Activated T-helper 2 cell treated with anti-CD3 and anti-CD28 coated beads, Interferon-gamma antibody, Interleukin-2, Interleukin-4, amounts not matched to agents 10 μg/mL and 5 μg/mL and 100 μg/mL, durations not matched to agents 14 hours and 24 hours and 36 hours (primary cell): ENCODE measurements at regions not wholly inside any gene's neighbourhood (a gene's known extent, or its start where the extent isn't known, plus 50 kb on each side); places are given as distances from the start of the nearest gene placed in this dataset.

ENCODE experiments used
- DNase-seq: peaks from one replicate; pipeline ENCODE4 v3.0.0; 2021; ENCODE audit warnings: low spot score
- H3K27ac Mint-ChIP-seq: one replicate; pipeline ENCODE4 v1.8.0; 2021; ENCODE audit warnings: mixed read lengths
- H3K27me3 Mint-ChIP-seq: one replicate; pipeline ENCODE4 v1.8.0; 2021; ENCODE audit warnings: low read depth, mixed read lengths
- H3K36me3 Mint-ChIP-seq: one replicate; pipeline ENCODE4 v1.8.0; 2021; ENCODE audit warnings: low read depth, mixed read lengths
- H3K4me1 Mint-ChIP-seq: one replicate; pipeline ENCODE4 v1.8.0; 2021; ENCODE audit warnings: low read depth, mixed read lengths
- H3K4me3 Mint-ChIP-seq: one replicate; pipeline ENCODE4 v1.8.0; 2021; ENCODE audit warnings: low read depth, mild to moderate bottlenecking, moderate library complexity, mixed read lengths
- H3K9me3 Mint-ChIP-seq: one replicate; pipeline ENCODE4 v1.8.0; 2021; ENCODE audit warnings: mixed read lengths
- intact Hi-C: fragments of 100-400 bp; cut with micrococcal nuclease; formaldehyde crosslinking; loops from one replicate; pipeline ENCODE4 v1.15.1; 2023

GRCh38 chr11:129652835-129653234 lies 162.8 kb upstream of the TMEM45B start:
- peaks cover 12% of the 10 kb centered on the region for H3K36me3 Mint-ChIP-seq
- H3K9me3 Mint-ChIP-seq, result peaks cover 41% of the 10 kb centered on the region
- no peak overlapping the region for H3K4me3 Mint-ChIP-seq
- no peaks in the 10 kb centered on the region for H3K27me3 Mint-ChIP-seq
- intact Hi-C loops, result no loop called here
- H3K27ac Mint-ChIP-seq, result no peak overlapping the region
- no peak for DNase-seq
- peaks cover 7% of the 10 kb centered on the region for H3K4me1 Mint-ChIP-seq

DNA sequence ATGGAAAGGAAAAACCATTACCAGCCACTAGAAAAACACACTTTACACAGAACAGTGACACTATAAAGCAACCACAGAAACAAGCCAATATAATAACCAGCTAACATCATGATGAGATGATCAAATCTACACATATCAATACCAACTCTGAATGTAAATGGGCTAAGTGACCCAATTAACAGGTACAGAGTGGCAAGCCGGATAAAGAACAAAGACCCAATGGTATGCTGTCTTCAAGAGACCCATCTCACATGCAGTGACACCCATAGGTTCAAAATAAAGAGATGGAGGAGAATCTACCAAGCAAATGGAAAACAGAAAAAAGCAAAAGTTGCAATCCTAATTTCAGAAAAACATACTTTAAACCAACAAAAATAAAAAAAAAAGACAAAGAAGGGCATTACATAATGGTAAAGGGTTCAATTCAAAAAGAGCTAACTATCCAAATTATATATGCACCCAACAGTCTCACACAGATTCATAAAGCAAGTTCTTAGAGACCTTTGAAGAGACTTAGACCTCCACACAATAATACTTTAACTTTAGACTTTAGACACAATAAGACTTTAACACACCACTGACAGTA lies 160.3 kb upstream of the TMEM45B start:
- H3K4me1 Mint-ChIP-seq, result no peaks in the 10 kb centered on the region
- peaks cover 39% of the 10 kb centered on the region for H3K9me3 Mint-ChIP-seq
- intact Hi-C loops, result no loop called here
- peaks cover 12% of the 10 kb centered on the region for H3K36me3 Mint-ChIP-seq
- no peaks in the 10 kb centered on the region for H3K27me3 Mint-ChIP-seq
- H3K4me3 Mint-ChIP-seq, result no peak overlapping the region
- DNase-seq, result no peak
- H3K27ac Mint-ChIP-seq, result no peak overlapping the region

- Mint-ChIP-seq H3K27me3 (no peaks in the 10 kb centered on the region), H3K36me3 (peaks cover 12% of the 10 kb centered on the region), H3K27ac (no peak overlapping the region), H3K4me3 (no peak overlapping the region), H3K4me1 (no peaks in the 10 kb centered on the region), H3K9me3 (peaks cover 36% of the 10 kb centered on the region)
- DNase-seq, result no peak
- intact Hi-C loops, result no loop called here
Measured at GRCh38 chr11:129657866-129658525, 157.7 kb upstream of the TMEM45B start.

GRCh38 chr11:129658526-129658867 lies 157.2 kb upstream of the TMEM45B start:
- H3K9me3 Mint-ChIP-seq, result peaks cover 33% of the 10 kb centered on the region
- peaks cover 10% of the 10 kb centered on the region for H3K36me3 Mint-ChIP-seq
- H3K4me1 Mint-ChIP-seq, result no peaks in the 10 kb centered on the region
- no peaks in the 10 kb centered on the region for H3K27me3 Mint-ChIP-seq
- H3K27ac Mint-ChIP-seq, result no peak overlapping the region
- no peak for DNase-seq
- intact Hi-C loops, result no loop called here
- no peak overlapping the region for H3K4me3 Mint-ChIP-seq

GRCh38 chr11:129680907-129681306 lies 134.7 kb upstream of the TMEM45B start:
- H3K9me3 Mint-ChIP-seq, result no peaks in the 10 kb centered on the region
- peak overlapping the region; percentile 2 for H3K4me3 Mint-ChIP-seq
- peak overlapping the region; percentile 49 for H3K27ac Mint-ChIP-seq
- no peaks in the 10 kb centered on the region for H3K36me3 Mint-ChIP-seq
- H3K27me3 Mint-ChIP-seq, result peaks cover 1% of the 10 kb centered on the region
- DNase-seq, result no peak
- H3K4me1 Mint-ChIP-seq, result peaks cover 10% of the 10 kb centered on the region
- intact Hi-C loops, result loop anchor here (5.0 kb wide), 1 partner anchor 39 kb away; no protein-coding TSS in a partner anchor

- H3K9me3 Mint-ChIP-seq, result no peaks in the 10 kb centered on the region
- no peaks in the 10 kb centered on the region for H3K36me3 Mint-ChIP-seq
- H3K27ac Mint-ChIP-seq, result no peak overlapping the region
- peaks cover 1% of the 10 kb centered on the region for H3K27me3 Mint-ChIP-seq
- peaks cover 10% of the 10 kb centered on the region for H3K4me1 Mint-ChIP-seq
- intact Hi-C loops, result loop anchor here (5.0 kb wide), 1 partner anchor 39 kb away; no protein-coding TSS in a partner anchor
- no peak for DNase-seq
- H3K4me3 Mint-ChIP-seq, result no peak overlapping the region
Measured at GRCh38 chr11:129681344-129682114, 134.1 kb upstream of the TMEM45B start.

DNA sequence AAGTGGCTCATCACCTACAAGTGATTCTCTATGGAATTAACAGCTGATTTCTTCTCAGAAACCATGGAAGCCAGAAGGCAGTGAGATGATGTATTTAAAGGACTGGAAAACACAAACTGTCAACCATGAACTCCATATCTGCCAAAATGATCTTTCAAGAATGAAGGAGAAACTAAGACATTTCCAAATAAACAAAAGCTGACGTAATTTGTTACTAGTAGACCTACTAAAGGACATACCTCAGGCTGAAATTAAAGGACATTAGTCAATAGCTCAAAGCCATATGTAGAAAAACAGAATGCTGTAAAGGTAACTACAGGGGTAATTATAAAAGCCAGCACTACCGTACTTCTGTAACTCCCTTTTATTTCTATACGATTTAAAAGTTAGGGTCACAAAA lies 129.4 kb upstream of the TMEM45B start:
- intact Hi-C loops, result no loop called here
- Mint-ChIP-seq H3K4me1 (peaks cover 3% of the 10 kb centered on the region), H3K27me3 (no peaks in the 10 kb centered on the region), H3K9me3 (no peaks in the 10 kb centered on the region), H3K36me3 (no peaks in the 10 kb centered on the region), H3K27ac (no peak overlapping the region), H3K4me3 (no peak overlapping the region)
- DNase-seq, result no peak

GRCh38 chr11:129691142-129691541 lies 124.5 kb upstream of the TMEM45B start:
- Mint-ChIP-seq H3K27ac (no peak overlapping the region), H3K9me3 (no peaks in the 10 kb centered on the region), H3K27me3 (no peaks in the 10 kb centered on the region), H3K4me1 (peaks cover 8% of the 10 kb centered on the region), H3K4me3 (no peak overlapping the region), H3K36me3 (no peaks in the 10 kb centered on the region)
- no peak for DNase-seq
- intact Hi-C loops, result no loop called here

DNA sequence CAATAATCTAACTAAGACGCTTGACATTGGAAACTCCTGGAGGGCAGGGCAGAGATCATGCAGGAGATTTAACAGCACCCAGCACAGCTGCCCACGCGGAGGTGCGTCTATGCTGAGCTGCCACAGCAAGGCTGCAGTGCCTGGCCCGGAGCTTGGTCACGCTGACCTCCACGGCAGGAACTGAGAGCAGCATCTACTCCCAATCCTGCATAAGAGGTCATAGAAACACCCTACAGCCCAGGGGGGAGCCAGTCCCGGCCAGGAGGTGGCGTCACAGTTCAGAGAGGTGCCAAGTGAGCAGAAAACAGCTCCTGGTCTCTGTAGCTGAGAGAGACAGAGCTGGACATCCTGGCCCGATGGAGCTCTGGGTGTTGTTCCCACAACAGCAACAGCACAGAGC lies 121.1 kb upstream of the TMEM45B start:
- H3K27me3 Mint-ChIP-seq, result peaks cover 3% of the 10 kb centered on the region
- peaks cover 11% of the 10 kb centered on the region for H3K4me1 Mint-ChIP-seq
- H3K9me3 Mint-ChIP-seq, result no peaks in the 10 kb centered on the region
- no peak overlapping the region for H3K4me3 Mint-ChIP-seq
- H3K27ac Mint-ChIP-seq, result no peak overlapping the region
- no peak for DNase-seq
- intact Hi-C loops, result no loop called here
- H3K36me3 Mint-ChIP-seq, result no peaks in the 10 kb centered on the region

DNA sequence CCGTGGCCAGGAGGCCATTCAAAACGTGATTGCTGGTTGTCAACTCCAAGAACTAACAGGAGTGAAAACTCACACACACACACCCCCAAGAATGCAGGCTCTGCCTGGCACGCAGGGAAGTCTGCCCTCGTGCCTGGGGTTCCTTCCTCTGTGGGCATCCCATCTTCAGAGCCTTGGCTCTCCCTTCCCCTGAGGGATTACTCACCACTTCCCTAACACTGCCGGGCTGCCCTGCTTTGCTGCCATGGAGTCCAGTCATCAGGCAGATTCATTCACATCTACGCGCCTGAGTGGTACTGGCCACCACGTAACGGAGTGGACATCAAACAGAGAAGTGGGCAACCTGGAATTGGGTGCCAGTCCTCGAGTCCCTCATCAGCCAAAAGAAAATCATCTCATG lies 120.7 kb upstream of the TMEM45B start:
- H3K36me3 Mint-ChIP-seq, result no peaks in the 10 kb centered on the region
- H3K4me1 Mint-ChIP-seq, result peaks cover 11% of the 10 kb centered on the region
- no peak for DNase-seq
- intact Hi-C loops, result no loop called here
- H3K9me3 Mint-ChIP-seq, result no peaks in the 10 kb centered on the region
- H3K27me3 Mint-ChIP-seq, result peaks cover 3% of the 10 kb centered on the region
- no peak overlapping the region for H3K27ac Mint-ChIP-seq
- no peak overlapping the region for H3K4me3 Mint-ChIP-seq

GRCh38 chr11:129695571-129696308 lies 119.9 kb upstream of the TMEM45B start:
- peaks cover 3% of the 10 kb centered on the region for H3K27me3 Mint-ChIP-seq
- H3K4me3 Mint-ChIP-seq, result peak overlapping the region; percentile 54
- H3K9me3 Mint-ChIP-seq, result no peaks in the 10 kb centered on the region
- H3K27ac Mint-ChIP-seq, result no peak overlapping the region
- no peaks in the 10 kb centered on the region for H3K36me3 Mint-ChIP-seq
- intact Hi-C loops, result loop anchor here (1.0 to 2.0 kb wide), 3 partner anchors 59 to 331 kb away; no protein-coding TSS in a partner anchor
- peaks cover 11% of the 10 kb centered on the region for H3K4me1 Mint-ChIP-seq
- DNase-seq, result peak; percentile 41

DNA sequence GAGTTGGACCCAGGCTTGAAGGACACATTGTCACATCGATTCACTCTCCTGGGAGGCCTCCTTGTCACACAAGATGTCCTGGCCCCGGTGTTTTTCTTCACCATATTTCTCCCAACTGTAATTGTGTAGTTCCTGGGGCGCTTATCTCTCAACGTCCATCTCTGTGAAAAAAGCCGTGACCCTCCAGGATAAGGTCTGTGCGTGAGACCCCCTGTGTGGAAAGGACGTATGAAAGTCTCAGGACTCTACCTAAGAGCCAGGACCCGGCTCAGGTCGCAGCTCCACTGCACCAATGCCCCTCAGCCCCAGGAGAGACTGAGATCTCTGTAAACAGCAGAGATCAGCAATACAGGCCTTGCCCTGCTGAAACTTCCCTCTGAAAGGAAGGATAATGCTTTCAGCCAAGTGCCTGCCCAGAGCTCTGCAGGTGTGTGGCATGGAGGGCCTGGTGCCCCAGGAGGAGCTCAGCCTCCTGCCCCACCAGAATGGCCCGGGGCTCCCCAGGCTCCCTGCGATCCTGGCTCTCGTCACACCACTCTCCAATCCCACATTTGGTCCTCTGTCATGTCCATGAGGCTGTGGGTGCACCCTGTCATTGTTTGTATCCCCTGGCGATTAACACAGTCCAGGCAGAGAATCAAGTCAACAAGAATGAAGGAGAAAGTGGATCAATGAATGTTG lies 119.2 kb upstream of the TMEM45B start:
- Mint-ChIP-seq H3K36me3 (no peaks in the 10 kb centered on the region), H3K27me3 (peaks cover 3% of the 10 kb centered on the region), H3K4me3 (no peak overlapping the region), H3K27ac (no peak overlapping the region), H3K9me3 (no peaks in the 10 kb centered on the region), H3K4me1 (peaks cover 11% of the 10 kb centered on the region)
- intact Hi-C loops, result loop anchor here (1.0 to 2.0 kb wide), 3 partner anchors 60 to 332 kb away; no protein-coding TSS in a partner anchor
- no peak for DNase-seq
